ENCODE measurements at regions not wholly inside any gene's neighbourhood (a gene's known extent, or its start where the extent isn't known, plus 50 kb on each side); places are given as distances from the start of the nearest gene placed in this dataset.

DNA sequence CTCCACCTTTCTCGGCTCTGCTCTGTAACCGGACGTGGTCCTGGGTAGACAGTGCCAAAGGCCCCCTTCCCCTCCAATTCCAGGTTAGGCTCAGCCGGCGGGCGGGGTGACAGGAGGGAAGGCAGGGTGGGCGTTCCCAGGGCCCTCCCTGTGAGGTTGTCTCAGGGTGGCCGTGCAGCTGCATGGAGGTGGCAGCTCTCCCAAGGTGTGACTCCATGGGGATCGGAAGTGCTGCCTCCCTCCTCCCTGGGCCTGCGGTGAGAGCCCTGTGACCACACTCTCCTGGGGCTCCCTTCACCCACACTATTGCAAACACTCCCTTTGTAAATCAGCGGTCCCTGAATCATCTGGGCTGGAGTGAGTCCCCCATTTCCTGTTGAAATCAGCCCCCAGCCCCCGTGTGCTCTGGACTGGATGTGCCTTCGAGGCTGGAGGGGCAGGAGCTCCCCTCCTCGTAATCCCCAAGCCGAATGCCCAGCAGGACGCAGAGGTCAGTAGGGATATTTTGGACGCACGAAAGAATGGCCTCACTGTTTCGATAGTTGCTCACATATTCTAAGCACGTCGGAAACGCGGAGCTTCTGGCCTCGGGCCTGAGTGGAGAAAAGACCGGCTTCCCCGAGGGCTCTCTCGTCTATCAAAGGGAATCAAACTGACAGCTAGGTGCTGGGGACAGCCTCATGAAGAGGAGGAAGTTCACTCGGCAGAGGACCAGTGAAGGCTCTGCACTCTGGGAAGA, 107.6 kb upstream of the COL5A1 start:
- no peak for DNase-seq (ENCODE audit: low read depth in 1 of 2, low spot score in 1 of 2)
- no peak for TF ChIP-seq POLR2AphosphoS5 (IDR thresholded peaks at IDR 0.05; ENCODE audit: low read depth)
- no peak overlapping the region for H3K27ac ChIP-seq (replicated peaks)
- no peaks in the 10 kb centered on the region for H3K27me3 ChIP-seq (ENCODE audit: insufficient read depth, poor library complexity, severe bottlenecking)
- H3K4me3 ChIP-seq (replicated peaks; ENCODE audit: insufficient read depth, low read length), result no peak overlapping the region

DNA sequence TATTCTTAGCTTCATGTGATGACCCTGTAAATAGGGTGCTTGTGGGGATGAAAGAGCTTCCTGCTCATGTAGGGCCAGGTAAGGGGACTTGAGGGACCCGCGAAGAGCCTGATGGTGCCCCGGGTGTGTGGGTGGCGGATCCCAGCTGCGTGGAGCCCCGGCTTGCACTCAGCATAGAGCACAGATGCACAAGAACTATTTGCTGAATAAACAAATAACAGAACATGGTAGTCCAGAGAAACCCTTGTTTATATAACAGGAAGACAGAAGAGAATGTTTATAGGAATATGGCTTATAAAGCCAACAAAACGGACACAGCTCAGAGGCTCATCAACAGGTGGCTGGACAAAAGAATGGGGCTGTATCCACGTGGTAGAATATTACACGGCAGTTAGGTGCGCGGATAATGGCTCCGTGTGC, 106.9 kb upstream of the COL5A1 start:
- no peaks in the 10 kb centered on the region for H3K27me3 ChIP-seq (ENCODE audit: insufficient read depth, poor library complexity, severe bottlenecking)
- H3K4me3 ChIP-seq (replicated peaks; ENCODE audit: insufficient read depth, low read length), result no peak overlapping the region
- TF ChIP-seq GABPA (IDR thresholded peaks at IDR 0.05; ENCODE audit: low read depth), result no peak
- DNase-seq (ENCODE audit: low read depth in 1 of 2, low spot score in 1 of 2), result no peak
- H3K27ac ChIP-seq (replicated peaks), result no peak overlapping the region

DNA sequence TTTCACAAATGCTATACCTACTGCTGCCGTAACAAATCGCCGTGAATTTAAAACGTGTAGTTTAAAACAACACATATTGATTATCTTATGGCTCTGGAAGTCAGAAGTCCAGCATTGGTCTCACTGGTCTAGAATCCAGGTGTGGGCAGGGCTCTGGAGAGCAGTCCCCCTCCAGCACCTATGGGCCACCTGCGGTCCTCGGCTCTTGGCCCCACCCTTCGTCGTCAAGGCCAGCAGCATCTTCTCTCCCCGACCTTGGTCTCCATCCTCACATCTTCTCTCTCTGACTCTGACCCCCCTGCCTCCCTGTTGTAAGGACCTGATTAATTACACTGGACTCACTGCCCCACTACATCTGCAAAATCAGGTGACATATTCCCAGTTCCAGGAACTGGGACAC, 106.4 kb upstream of the COL5A1 start:
- H3K4me3 ChIP-seq (replicated peaks; ENCODE audit: insufficient read depth, low read length), result no peak overlapping the region
- no peak overlapping the region for H3K27ac ChIP-seq (replicated peaks)
- no peak for DNase-seq (ENCODE audit: low read depth in 1 of 2, low spot score in 1 of 2)
- no peaks in the 10 kb centered on the region for H3K27me3 ChIP-seq (ENCODE audit: insufficient read depth, poor library complexity, severe bottlenecking)
- TF ChIP-seq POLR2AphosphoS5 (IDR thresholded peaks at IDR 0.05; ENCODE audit: low read depth) (no peak), REST (IDR thresholded peaks at IDR 0.05; ENCODE audit: insufficient replicate concordance, low read depth) (no peak), SPI1 (IDR thresholded peaks at IDR 0.05; ENCODE audit: borderline replicate concordance, low read depth) (no peak), CTCF (IDR thresholded peaks at IDR 0.05; ENCODE audit: insufficient read depth, low read length) (no peak), GABPA (IDR thresholded peaks at IDR 0.05; ENCODE audit: low read depth) (no peak)

GRCh38 chr9:134536101-134536900, 105.3 kb upstream of the COL5A1 start:
- Histone ChIP-seq H3K27ac (replicated peaks) (no peak overlapping the region), H3K4me3 (replicated peaks; ENCODE audit: insufficient read depth, low read length) (no peak overlapping the region), H3K27me3 (ENCODE audit: insufficient read depth, poor library complexity, severe bottlenecking) (no peaks in the 10 kb centered on the region)
- DNase-seq (ENCODE audit: low read depth in 1 of 2, low spot score in 1 of 2), result no peak
- no peak for TF ChIP-seq GABPA (IDR thresholded peaks at IDR 0.05; ENCODE audit: low read depth)
- TF ChIP-seq SPI1 (IDR thresholded peaks at IDR 0.05; ENCODE audit: borderline replicate concordance, low read depth), result no peak
- TF ChIP-seq CTCF (IDR thresholded peaks at IDR 0.05; ENCODE audit: insufficient read depth, low read length), result no peak
- no peak for TF ChIP-seq POLR2AphosphoS5 (IDR thresholded peaks at IDR 0.05; ENCODE audit: low read depth)
- no peak for TF ChIP-seq REST (IDR thresholded peaks at IDR 0.05; ENCODE audit: insufficient replicate concordance, low read depth)

All from HL-60 (cell line).